Body of pancreas (tissue), 4 donors: ENCODE measurements at regions not wholly inside any gene's neighbourhood (a gene's known extent, or its start where the extent isn't known, plus 50 kb on each side); places are given as distances from the start of the nearest gene placed in this dataset.

ENCODE experiments used
- POLR2A ChIP-seq, 3 donors: fragments of 450-650 bp; IDR thresholded peaks; one replicate each; pipeline ENCODE4 v1.6.1; 2016; ENCODE audit warnings: antibody characterized with exemption in 3 of 3, mild to moderate bottlenecking in 2 of 3
- TF ChIP-seq, protein P1 (sequence below), 7 experiments: fragments of 450-650 bp in 4 of 7; fragments of 200-600 bp in 3 of 7; sonication (generic) in 3 of 7; IDR thresholded peaks; one replicate each; pipeline ENCODE4 v1.5.1; 2016 to 2019; ENCODE audit warnings: antibody characterized with exemption in 7 of 7

DNA sequence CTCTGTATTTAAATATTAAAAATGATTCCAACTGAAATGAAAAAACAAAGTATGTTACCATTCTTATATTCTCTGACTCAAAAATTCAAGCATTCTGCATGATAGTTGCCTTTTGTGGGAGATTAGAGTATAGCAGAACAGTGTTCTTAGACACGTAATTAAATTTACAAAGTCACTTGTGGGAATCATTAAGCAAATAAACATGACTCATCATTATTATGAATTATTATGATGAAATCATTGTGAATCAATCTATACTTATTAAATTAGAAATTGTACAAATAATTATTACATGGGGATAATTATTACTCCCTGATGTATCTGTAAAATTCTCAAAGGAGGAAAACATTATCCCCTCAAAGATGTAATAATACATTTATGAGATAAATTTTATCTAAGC lies 358.9 kb upstream of the FSTL5 start:
- TF ChIP-seq, protein P1, sequence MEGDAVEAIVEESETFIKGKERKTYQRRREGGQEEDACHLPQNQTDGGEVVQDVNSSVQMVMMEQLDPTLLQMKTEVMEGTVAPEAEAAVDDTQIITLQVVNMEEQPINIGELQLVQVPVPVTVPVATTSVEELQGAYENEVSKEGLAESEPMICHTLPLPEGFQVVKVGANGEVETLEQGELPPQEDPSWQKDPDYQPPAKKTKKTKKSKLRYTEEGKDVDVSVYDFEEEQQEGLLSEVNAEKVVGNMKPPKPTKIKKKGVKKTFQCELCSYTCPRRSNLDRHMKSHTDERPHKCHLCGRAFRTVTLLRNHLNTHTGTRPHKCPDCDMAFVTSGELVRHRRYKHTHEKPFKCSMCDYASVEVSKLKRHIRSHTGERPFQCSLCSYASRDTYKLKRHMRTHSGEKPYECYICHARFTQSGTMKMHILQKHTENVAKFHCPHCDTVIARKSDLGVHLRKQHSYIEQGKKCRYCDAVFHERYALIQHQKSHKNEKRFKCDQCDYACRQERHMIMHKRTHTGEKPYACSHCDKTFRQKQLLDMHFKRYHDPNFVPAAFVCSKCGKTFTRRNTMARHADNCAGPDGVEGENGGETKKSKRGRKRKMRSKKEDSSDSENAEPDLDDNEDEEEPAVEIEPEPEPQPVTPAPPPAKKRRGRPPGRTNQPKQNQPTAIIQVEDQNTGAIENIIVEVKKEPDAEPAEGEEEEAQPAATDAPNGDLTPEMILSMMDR (IDR thresholded peaks at IDR 0.05), result no peak
- TF ChIP-seq POLR2A (IDR thresholded peaks at IDR 0.05), result no peak
